ENCODE measurements at regions not wholly inside any gene's neighbourhood (a gene's known extent, or its start where the extent isn't known, plus 50 kb on each side); places are given as distances from the start of the nearest gene placed in this dataset.

GRCh38 chr19:5214902-5215301 is 125.7 kb downstream of the PTPRS start:
- no peak for DNase-seq

GRCh38 chr19:5214371-5214770 is 126.2 kb downstream of the PTPRS start:
- DNase-seq = no peak

GRCh38 chr19:5213667-5214066 is 126.9 kb downstream of the PTPRS start:
- DNase-seq = no peak

GRCh38 chr19:5212101-5212500 is 128.5 kb downstream of the PTPRS start:
- DNase-seq = no peak

GRCh38 chr19:5211217-5211822 is 129.3 kb downstream of the PTPRS start:
- no peak for DNase-seq

- no peak for DNase-seq
Observed at GRCh38 chr19:5210556-5210955, 130.1 kb downstream of the PTPRS start.

- DNase-seq = no peak
Observed at GRCh38 chr19:5207806-5208205, 132.8 kb downstream of the PTPRS start.

- DNase-seq = no peak
Observed at GRCh38 chr19:5206751-5207075, 133.9 kb downstream of the PTPRS start.

GRCh38 chr19:5205937-5206750 is 134.5 kb downstream of the PTPRS start:
- DNase-seq = no peak

- no peak for DNase-seq
Observed at GRCh38 chr19:5205381-5205780, 135.2 kb downstream of the PTPRS start.

GRCh38 chr19:5204212-5204611 is 136.4 kb downstream of the PTPRS start:
- no peak for DNase-seq
